A673 (cell line): ENCODE measurements at regions not wholly inside any gene's neighbourhood (a gene's known extent, or its start where the extent isn't known, plus 50 kb on each side); places are given as distances from the start of the nearest gene placed in this dataset.
"Not testable (repeated sequence)": the region's sequence is repeated elsewhere in the genome, so short reads cannot be mapped to it uniquely, and the experiment has no call there.

ENCODE experiments used
- CTCF ChIP-seq: fragments of 300-800, 200-600 bp; sonication (generic); conservative IDR thresholded peaks from 2 replicates; pipeline ENCODE4 v1.5.1; 2017; ENCODE audit warnings: low read depth, mild to moderate bottlenecking, antibody characterized with exemption, low read length, moderate library complexity, mixed read lengths
- EZH2 ChIP-seq: fragments of 200-600 bp; sonication (generic); IDR thresholded peaks from 2 replicates; pipeline ENCODE4 v1.6.1; 2017; ENCODE audit warnings: borderline replicate concordance, low read depth, mild to moderate bottlenecking, mixed read lengths, antibody characterized with exemption, low read length; ENCODE audit not compliant: poor library complexity, severe bottlenecking

- not testable (repeated sequence) for TF ChIP-seq CTCF, EZH2
Measured at GRCh38 chr19:20271927-20272626, 105.1 kb downstream of the ZNF486 start.
